ENCODE measurements at regions not wholly inside any gene's neighbourhood (a gene's known extent, or its start where the extent isn't known, plus 50 kb on each side); places are given as distances from the start of the nearest gene placed in this dataset.

DNA sequence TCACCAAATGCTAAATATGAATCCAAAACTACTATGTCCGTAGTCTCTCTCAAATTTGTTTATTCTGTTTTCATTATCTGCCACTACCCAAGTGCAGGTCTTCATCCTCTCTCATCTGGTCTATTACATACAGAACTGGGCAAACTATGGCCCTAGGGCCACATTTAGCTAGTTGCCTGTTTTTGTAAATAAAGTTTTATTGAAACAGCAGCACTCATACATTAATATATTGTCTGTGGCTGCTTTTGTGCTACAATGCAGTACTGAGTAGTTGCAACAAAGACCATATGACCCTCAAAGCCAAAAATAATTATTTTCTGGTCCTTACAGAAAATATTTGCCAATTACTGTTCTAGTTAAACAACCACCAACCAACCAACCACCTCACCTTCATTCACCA, 172.2 kb upstream of the NCKAP5 start:
- TF ChIP-seq, protein P1, sequence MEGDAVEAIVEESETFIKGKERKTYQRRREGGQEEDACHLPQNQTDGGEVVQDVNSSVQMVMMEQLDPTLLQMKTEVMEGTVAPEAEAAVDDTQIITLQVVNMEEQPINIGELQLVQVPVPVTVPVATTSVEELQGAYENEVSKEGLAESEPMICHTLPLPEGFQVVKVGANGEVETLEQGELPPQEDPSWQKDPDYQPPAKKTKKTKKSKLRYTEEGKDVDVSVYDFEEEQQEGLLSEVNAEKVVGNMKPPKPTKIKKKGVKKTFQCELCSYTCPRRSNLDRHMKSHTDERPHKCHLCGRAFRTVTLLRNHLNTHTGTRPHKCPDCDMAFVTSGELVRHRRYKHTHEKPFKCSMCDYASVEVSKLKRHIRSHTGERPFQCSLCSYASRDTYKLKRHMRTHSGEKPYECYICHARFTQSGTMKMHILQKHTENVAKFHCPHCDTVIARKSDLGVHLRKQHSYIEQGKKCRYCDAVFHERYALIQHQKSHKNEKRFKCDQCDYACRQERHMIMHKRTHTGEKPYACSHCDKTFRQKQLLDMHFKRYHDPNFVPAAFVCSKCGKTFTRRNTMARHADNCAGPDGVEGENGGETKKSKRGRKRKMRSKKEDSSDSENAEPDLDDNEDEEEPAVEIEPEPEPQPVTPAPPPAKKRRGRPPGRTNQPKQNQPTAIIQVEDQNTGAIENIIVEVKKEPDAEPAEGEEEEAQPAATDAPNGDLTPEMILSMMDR (IDR thresholded peaks at IDR 0.05), result no peak
- TF ChIP-seq POLR2AphosphoS5 (IDR thresholded peaks at IDR 0.05) (no peak), POLR2A (IDR thresholded peaks at IDR 0.05) (no peak), EP300 (IDR thresholded peaks at IDR 0.05; ENCODE audit: low read depth) (no peak)
